BE2C (cell line): ENCODE measurements at regions not wholly inside any gene's neighbourhood (a gene's known extent, or its start where the extent isn't known, plus 50 kb on each side); places are given as distances from the start of the nearest gene placed in this dataset.

Source experiments
- DNase-seq: peaks from one replicate; pipeline ENCODE4 v3.0.0-alpha.2; 2020
- H3K27me3 ChIP-seq: fragments of 250-450 bp; sonication (Bioruptor Pico); 2 replicates; pipeline ENCODE4 v1.5.1; 2020; ENCODE audit warnings: mild to moderate bottlenecking
- H3K36me3 ChIP-seq: fragments of 250-450 bp; sonication (Bioruptor Pico); 2 replicates; pipeline ENCODE4 v1.5.1; 2020; ENCODE audit warnings: mild to moderate bottlenecking
- H3K4me1 ChIP-seq: fragments of 250-450 bp; sonication (Bioruptor Pico); 2 replicates; pipeline ENCODE4 v1.5.1; 2020
- H3K4me3 ChIP-seq: 2 replicates; pipeline ENCODE4 v1.5.1; 2011; ENCODE audit warnings: low read depth, low read length
- H3K9me3 ChIP-seq: fragments of 250-450 bp; sonication (Bioruptor Pico); 2 replicates; pipeline ENCODE4 v1.5.1; 2020
- CTCF ChIP-seq: IDR thresholded peaks from 2 replicates; pipeline ENCODE4 v1.5.1; 2012; ENCODE audit warnings: mild to moderate bottlenecking, low read depth, low read length

GRCh38 chr2:14363976-14364375, 268.5 kb upstream of the LRATD1 start:
- no peak for DNase-seq
- Histone ChIP-seq H3K4me3 (no peak overlapping the region), H3K9me3 (no peaks in the 10 kb centered on the region; the same call in 1 of the 2 replicates), H3K36me3 (no peaks in the 10 kb centered on the region), H3K4me1 (no peaks in the 10 kb centered on the region), H3K27me3 (peaks cover 4% of the 10 kb centered on the region; the same call in 1 of the 2 replicates)
- TF ChIP-seq CTCF = no peak

DNA sequence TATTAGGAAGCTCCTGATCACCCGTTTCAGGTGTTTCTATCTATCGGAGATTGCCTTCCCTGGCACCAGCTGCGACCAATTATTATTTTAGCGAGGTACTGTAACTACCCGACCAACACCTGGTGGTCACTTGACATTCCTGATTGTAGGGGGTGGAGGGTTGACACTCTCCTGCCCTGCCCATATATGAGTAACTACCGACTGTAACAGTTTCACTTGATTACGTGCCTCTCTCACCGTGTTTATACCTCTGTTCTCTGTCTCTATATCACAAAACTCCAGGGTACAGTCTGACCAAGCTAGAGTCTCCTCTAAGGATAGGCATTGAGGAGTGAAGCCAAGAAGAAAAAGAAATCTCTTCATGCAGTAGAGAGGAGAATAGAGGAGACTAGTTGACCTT, 268.0 kb upstream of the LRATD1 start:
- Histone ChIP-seq H3K36me3 (no peaks in the 10 kb centered on the region), H3K4me1 (no peaks in the 10 kb centered on the region), H3K4me3 (no peak overlapping the region), H3K9me3 (no peaks in the 10 kb centered on the region; the same call in 1 of the 2 replicates), H3K27me3 (peaks cover 4% of the 10 kb centered on the region; the same call in 1 of the 2 replicates)
- DNase-seq = no peak
- TF ChIP-seq CTCF = no peak

DNA sequence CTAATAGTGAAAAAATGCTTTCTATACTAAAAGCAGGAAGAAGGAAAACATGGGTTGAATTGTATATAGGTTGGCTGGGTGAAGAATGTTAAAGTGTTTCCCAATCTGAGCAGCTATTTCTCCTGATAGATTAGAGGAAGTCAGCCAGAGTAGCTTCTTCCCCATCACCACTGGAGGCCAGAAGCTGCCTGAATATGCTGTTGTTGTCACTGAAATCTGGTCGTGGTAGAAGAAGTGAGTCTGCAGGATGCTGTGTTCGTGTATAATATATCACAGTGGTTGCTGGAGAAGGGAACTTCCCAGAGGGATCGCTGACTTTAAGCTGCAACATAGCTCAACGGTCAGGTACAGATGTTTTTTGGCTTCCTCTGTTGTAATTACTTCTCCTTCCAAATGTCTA, 247.5 kb upstream of the LRATD1 start:
- H3K9me3 ChIP-seq = no peaks in the 10 kb centered on the region
- no peak for DNase-seq
- H3K27me3 ChIP-seq = no peaks in the 10 kb centered on the region; the same call in 1 of the 2 replicates
- H3K4me1 ChIP-seq = no peaks in the 10 kb centered on the region
- H3K36me3 ChIP-seq = no peaks in the 10 kb centered on the region
- TF ChIP-seq CTCF = no peak
- H3K4me3 ChIP-seq = no peak overlapping the region

- Histone ChIP-seq H3K4me3 (no peak overlapping the region), H3K27me3 (no peaks in the 10 kb centered on the region; the same call in 1 of the 2 replicates), H3K9me3 (no peaks in the 10 kb centered on the region), H3K4me1 (no peaks in the 10 kb centered on the region), H3K36me3 (no peaks in the 10 kb centered on the region)
- TF ChIP-seq CTCF = no peak
- no peak for DNase-seq
These were observed 245.2 kb upstream of the LRATD1 start for GRCh38 chr2:14387332-14387731.

- Histone ChIP-seq H3K36me3 (no peaks in the 10 kb centered on the region), H3K4me1 (no peaks in the 10 kb centered on the region), H3K4me3 (no peak overlapping the region), H3K9me3 (no peaks in the 10 kb centered on the region), H3K27me3 (no peaks in the 10 kb centered on the region; the same call in 1 of the 2 replicates)
- no peak for TF ChIP-seq CTCF
- DNase-seq = no peak
These were observed 243.8 kb upstream of the LRATD1 start for GRCh38 chr2:14388724-14389123.

DNA sequence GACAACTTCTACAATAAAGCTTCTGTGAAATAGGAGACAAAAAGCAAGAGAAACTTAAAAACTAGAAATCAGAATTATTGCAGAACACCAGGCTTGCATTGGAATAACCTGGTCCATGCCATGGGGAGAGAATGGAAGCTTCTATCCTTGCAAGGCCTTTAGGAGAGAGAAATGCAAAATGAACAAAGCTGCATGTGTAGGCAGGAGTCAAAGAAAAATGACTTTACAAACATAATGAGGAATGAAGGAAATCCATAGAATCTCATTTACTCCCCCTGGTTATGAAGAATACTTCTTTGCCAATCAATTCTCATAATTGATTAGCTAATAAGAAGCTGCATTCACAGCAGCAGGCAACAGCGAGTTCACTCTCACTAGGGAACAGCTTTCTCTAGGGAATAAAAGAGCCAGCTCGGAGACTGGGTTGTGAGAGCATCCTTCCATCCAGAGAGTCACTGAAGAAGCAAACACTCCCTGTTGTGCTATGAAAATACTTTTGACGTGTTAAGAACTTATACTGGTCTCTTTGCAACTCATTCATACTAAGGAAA, 235.9 kb upstream of the LRATD1 start:
- H3K4me3 ChIP-seq = no peak overlapping the region
- H3K4me1 ChIP-seq = no peaks in the 10 kb centered on the region
- no peak for TF ChIP-seq CTCF
- no peak for DNase-seq
- H3K27me3 ChIP-seq = peaks cover 3% of the 10 kb centered on the region; the same call in 1 of the 2 replicates
- no peaks in the 10 kb centered on the region for H3K9me3 ChIP-seq
- no peaks in the 10 kb centered on the region for H3K36me3 ChIP-seq
